ENCODE measurements at regions not wholly inside any gene's neighbourhood (a gene's known extent, or its start where the extent isn't known, plus 50 kb on each side); places are given as distances from the start of the nearest gene placed in this dataset.

DNA sequence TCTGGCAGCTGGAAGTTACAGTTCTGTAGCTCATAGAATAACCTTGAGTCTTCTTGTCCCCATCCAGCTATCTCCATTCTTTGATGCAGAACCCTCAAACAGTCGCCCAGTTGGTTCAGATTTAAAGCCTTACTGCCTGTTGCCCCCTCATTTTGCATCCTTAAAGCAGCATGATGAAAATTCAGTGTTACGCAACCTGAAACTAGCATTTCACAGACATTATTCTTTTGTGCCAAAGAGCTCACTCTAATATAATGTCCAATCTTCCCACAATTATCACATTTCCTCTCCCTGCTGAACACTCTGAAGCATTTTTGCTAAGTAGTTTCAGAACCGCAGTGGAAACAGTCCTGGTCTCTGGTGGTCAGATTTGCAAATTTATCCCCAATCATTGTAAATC lies 318.0 kb downstream of the PSAT1 start:
- TF ChIP-seq EZH2phosphoT487 (conservative IDR thresholded peaks at IDR 0.05; ENCODE audit: low read length): no peak
- TF ChIP-seq, protein P1, sequence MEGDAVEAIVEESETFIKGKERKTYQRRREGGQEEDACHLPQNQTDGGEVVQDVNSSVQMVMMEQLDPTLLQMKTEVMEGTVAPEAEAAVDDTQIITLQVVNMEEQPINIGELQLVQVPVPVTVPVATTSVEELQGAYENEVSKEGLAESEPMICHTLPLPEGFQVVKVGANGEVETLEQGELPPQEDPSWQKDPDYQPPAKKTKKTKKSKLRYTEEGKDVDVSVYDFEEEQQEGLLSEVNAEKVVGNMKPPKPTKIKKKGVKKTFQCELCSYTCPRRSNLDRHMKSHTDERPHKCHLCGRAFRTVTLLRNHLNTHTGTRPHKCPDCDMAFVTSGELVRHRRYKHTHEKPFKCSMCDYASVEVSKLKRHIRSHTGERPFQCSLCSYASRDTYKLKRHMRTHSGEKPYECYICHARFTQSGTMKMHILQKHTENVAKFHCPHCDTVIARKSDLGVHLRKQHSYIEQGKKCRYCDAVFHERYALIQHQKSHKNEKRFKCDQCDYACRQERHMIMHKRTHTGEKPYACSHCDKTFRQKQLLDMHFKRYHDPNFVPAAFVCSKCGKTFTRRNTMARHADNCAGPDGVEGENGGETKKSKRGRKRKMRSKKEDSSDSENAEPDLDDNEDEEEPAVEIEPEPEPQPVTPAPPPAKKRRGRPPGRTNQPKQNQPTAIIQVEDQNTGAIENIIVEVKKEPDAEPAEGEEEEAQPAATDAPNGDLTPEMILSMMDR (IDR thresholded peaks at IDR 0.05; ENCODE audit: insufficient read depth, low read length, poor library complexity, severe bottlenecking): no peak
- H3F3A ChIP-seq (ENCODE audit: insufficient read depth): no peaks in the 10 kb centered on the region
- no peaks in the 10 kb centered on the region for H3K9me2 ChIP-seq (replicated peaks; ENCODE audit: insufficient read depth, low read length)
- H2AFZ ChIP-seq (ENCODE audit: low read depth, low read length, severe bottlenecking): no peak overlapping the region
- H3K27ac ChIP-seq (ENCODE audit: low read depth, low read length): no peak overlapping the region
- no peaks in the 10 kb centered on the region for H4K20me1 ChIP-seq (ENCODE audit: low read depth, low read length)
- H3K4me2 ChIP-seq (ENCODE audit: low read depth, low read length, poor library complexity, severe bottlenecking): no peak overlapping the region
- H3K4me3 ChIP-seq (ENCODE audit: insufficient read depth, low read length, poor library complexity, severe bottlenecking): no peak overlapping the region
- no peaks in the 10 kb centered on the region for H3K27me3 ChIP-seq (ENCODE audit: low read length)
- H3K79me2 ChIP-seq (ENCODE audit: insufficient read depth, low read length): no peaks in the 10 kb centered on the region
- H3K9me3 ChIP-seq (ENCODE audit: insufficient read depth, low read length): no peaks in the 10 kb centered on the region
- no peak overlapping the region for H3K9ac ChIP-seq (ENCODE audit: low read length)
- no peaks in the 10 kb centered on the region for H3K36me3 ChIP-seq (ENCODE audit: low read length)

DNA sequence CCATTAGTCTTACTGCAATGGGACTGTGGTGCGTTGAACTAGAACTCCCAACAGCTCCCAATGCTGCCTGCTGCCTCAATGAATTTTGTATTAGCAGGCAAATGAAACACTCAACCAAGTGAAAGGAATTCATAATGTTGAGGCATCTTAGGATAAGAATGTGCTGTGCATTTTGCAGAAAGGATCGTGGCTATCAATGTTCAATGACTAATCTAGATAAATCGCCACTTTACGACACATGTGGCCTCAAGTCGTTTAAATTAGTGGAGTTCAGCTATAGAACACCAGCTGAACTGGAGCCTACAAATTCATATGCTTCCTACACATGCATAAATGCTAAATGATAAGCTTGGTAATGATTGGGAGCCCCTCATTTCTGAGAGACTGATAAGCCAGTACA lies 318.4 kb downstream of the PSAT1 start:
- H3K79me2 ChIP-seq (ENCODE audit: insufficient read depth, low read length): no peaks in the 10 kb centered on the region
- no peak overlapping the region for H3K4me2 ChIP-seq (ENCODE audit: low read depth, low read length, poor library complexity, severe bottlenecking)
- H3K36me3 ChIP-seq (ENCODE audit: low read length): no peaks in the 10 kb centered on the region
- no peaks in the 10 kb centered on the region for H3F3A ChIP-seq (ENCODE audit: insufficient read depth)
- H4K20me1 ChIP-seq (ENCODE audit: low read depth, low read length): no peaks in the 10 kb centered on the region
- H3K4me3 ChIP-seq (ENCODE audit: insufficient read depth, low read length, poor library complexity, severe bottlenecking): no peak overlapping the region
- H3K9me3 ChIP-seq (ENCODE audit: insufficient read depth, low read length): no peaks in the 10 kb centered on the region
- no peak for TF ChIP-seq EZH2phosphoT487 (conservative IDR thresholded peaks at IDR 0.05; ENCODE audit: low read length)
- TF ChIP-seq, protein P1 (IDR thresholded peaks at IDR 0.05; ENCODE audit: insufficient read depth, low read length, poor library complexity, severe bottlenecking): no peak
- no peak overlapping the region for H2AFZ ChIP-seq (ENCODE audit: low read depth, low read length, severe bottlenecking)
- H3K9me2 ChIP-seq (replicated peaks; ENCODE audit: insufficient read depth, low read length): no peaks in the 10 kb centered on the region
- H3K27me3 ChIP-seq (ENCODE audit: low read length): no peaks in the 10 kb centered on the region
- H3K27ac ChIP-seq (ENCODE audit: low read depth, low read length): no peak overlapping the region
- no peak overlapping the region for H3K9ac ChIP-seq (ENCODE audit: low read length)

DNA sequence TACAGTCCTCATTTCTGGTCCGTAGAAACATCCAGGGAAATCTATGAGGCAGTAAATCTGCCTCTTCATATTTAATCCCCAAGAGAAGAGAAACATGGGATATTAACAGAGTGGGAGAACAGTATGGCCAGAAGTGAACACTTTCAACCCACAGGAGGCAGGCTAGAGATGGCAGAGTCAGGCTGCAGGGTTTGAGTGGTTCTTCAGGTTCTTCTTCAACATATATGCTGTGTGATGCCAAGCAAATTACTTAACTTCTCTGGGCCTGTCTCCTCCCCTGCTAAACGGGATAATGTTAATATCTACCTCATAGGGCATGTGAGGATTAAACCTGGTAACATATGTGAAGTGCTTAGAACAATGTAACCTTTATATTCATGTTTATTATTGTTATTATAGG lies 321.8 kb downstream of the PSAT1 start:
- H3K4me3 ChIP-seq (ENCODE audit: insufficient read depth, low read length, poor library complexity, severe bottlenecking): no peak overlapping the region
- no peaks in the 10 kb centered on the region for H4K20me1 ChIP-seq (ENCODE audit: low read depth, low read length)
- no peaks in the 10 kb centered on the region for H3K36me3 ChIP-seq (ENCODE audit: low read length)
- no peak overlapping the region for H3K9ac ChIP-seq (ENCODE audit: low read length)
- no peak overlapping the region for H2AFZ ChIP-seq (ENCODE audit: low read depth, low read length, severe bottlenecking)
- H3K4me2 ChIP-seq (ENCODE audit: low read depth, low read length, poor library complexity, severe bottlenecking): no peak overlapping the region
- H3K9me2 ChIP-seq (replicated peaks; ENCODE audit: insufficient read depth, low read length): no peaks in the 10 kb centered on the region
- H3K9me3 ChIP-seq (ENCODE audit: insufficient read depth, low read length): no peaks in the 10 kb centered on the region
- H3K27ac ChIP-seq (ENCODE audit: low read depth, low read length): no peak overlapping the region
- no peaks in the 10 kb centered on the region for H3K79me2 ChIP-seq (ENCODE audit: insufficient read depth, low read length)
- no peaks in the 10 kb centered on the region for H3K27me3 ChIP-seq (ENCODE audit: low read length)
- TF ChIP-seq EZH2phosphoT487 (conservative IDR thresholded peaks at IDR 0.05; ENCODE audit: low read length): no peak
- TF ChIP-seq, protein P1 (IDR thresholded peaks at IDR 0.05; ENCODE audit: insufficient read depth, low read length, poor library complexity, severe bottlenecking): no peak
- no peaks in the 10 kb centered on the region for H3F3A ChIP-seq (ENCODE audit: insufficient read depth)
